ENCODE measurements at regions not wholly inside any gene's neighbourhood (a gene's known extent, or its start where the extent isn't known, plus 50 kb on each side); places are given as distances from the start of the nearest gene placed in this dataset.
"Not testable (repeated sequence)": the region's sequence is repeated elsewhere in the genome, so short reads cannot be mapped to it uniquely, and the experiment has no call there.

DNA sequence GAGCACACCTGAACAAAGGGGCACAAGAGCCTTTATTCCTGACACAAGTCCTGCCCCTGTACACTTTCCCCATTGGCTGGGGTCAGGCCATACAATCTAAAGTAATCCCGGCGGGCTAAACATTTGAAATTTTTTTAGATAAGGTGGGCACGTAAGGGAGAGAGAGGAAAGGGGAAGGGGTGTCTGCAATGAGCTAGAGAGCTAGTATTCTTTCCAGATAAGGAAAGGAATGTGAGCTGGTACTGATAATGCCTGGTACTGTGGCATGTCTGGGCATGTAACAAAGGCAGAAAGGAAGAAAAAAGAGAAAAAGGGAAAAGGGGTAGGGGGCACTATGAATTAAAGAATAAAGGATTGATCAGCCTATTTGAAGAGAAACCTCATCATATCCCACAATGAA is 212.0 kb upstream of the FKBP1C start:
- TF ChIP-seq KLF10 (tag by site-specific recombination; IDR thresholded peaks at IDR 0.05); ZNF555 (tag by site-specific recombination; conservative IDR thresholded peaks at IDR 0.05); ZFP37 (tag by site-specific recombination; IDR thresholded peaks at IDR 0.05); ZNF433 (tag by site-specific recombination; IDR thresholded peaks at IDR 0.05; ENCODE audit: low read depth): not testable (repeated sequence)
- TF ChIP-seq, protein P1, sequence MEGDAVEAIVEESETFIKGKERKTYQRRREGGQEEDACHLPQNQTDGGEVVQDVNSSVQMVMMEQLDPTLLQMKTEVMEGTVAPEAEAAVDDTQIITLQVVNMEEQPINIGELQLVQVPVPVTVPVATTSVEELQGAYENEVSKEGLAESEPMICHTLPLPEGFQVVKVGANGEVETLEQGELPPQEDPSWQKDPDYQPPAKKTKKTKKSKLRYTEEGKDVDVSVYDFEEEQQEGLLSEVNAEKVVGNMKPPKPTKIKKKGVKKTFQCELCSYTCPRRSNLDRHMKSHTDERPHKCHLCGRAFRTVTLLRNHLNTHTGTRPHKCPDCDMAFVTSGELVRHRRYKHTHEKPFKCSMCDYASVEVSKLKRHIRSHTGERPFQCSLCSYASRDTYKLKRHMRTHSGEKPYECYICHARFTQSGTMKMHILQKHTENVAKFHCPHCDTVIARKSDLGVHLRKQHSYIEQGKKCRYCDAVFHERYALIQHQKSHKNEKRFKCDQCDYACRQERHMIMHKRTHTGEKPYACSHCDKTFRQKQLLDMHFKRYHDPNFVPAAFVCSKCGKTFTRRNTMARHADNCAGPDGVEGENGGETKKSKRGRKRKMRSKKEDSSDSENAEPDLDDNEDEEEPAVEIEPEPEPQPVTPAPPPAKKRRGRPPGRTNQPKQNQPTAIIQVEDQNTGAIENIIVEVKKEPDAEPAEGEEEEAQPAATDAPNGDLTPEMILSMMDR (tag by site-specific recombination; IDR thresholded peaks at IDR 0.05): not testable (repeated sequence)
- TF ChIP-seq, protein P2, sequence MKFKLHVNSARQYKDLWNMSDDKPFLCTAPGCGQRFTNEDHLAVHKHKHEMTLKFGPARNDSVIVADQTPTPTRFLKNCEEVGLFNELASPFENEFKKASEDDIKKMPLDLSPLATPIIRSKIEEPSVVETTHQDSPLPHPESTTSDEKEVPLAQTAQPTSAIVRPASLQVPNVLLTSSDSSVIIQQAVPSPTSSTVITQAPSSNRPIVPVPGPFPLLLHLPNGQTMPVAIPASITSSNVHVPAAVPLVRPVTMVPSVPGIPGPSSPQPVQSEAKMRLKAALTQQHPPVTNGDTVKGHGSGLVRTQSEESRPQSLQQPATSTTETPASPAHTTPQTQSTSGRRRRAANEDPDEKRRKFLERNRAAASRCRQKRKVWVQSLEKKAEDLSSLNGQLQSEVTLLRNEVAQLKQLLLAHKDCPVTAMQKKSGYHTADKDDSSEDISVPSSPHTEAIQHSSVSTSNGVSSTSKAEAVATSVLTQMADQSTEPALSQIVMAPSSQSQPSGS (tag by site-specific recombination; IDR thresholded peaks at IDR 0.05; ENCODE audit: low read depth): not testable (repeated sequence)
- TF ChIP-seq, protein P3, sequence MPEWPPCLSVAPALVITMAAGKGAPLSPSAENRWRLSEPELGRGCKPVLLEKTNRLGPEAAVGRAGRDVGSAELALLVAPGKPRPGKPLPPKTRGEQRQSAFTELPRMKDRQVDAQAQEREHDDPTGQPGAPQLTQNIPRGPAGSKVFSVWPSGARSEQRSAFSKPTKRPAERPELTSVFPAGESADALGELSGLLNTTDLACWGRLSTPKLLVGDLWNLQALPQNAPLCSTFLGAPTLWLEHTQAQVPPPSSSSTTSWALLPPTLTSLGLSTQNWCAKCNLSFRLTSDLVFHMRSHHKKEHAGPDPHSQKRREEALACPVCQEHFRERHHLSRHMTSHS (tag by site-specific recombination; IDR thresholded peaks at IDR 0.05): not testable (repeated sequence)
